ENCODE measurements at regions not wholly inside any gene's neighbourhood (a gene's known extent, or its start where the extent isn't known, plus 50 kb on each side); places are given as distances from the start of the nearest gene placed in this dataset.

GRCh38 chr11:128047026-128047425 is 540.3 kb downstream of the ETS1 start (continued):
- TF ChIP-seq HOXA7 (CRISPR knock-in tag; IDR thresholded peaks at IDR 0.05) (no peak), PHF8 (IDR thresholded peaks at IDR 0.05; ENCODE audit: borderline replicate concordance, low read depth) (no peak), ZNF302 (CRISPR knock-in tag; IDR thresholded peaks at IDR 0.05) (no peak)

- Histone ChIP-seq H3K27ac (no peak overlapping the region), H3K4me3 (no peak overlapping the region), H3K4me1 (no peaks in the 10 kb centered on the region), H3K9me3 (no peaks in the 10 kb centered on the region), H3K4me2 (no peak overlapping the region)
- ATAC-seq: no peak
- WGBS (ENCODE audit: missing lambda C conversion rate): 24% methylated on average over 3 of the region's 3 CpGs
- no peak for DNase-seq (ENCODE audit: low read depth in 1 of 2, low spot score in 1 of 2)
- POLR2A ChIA-PET: no interaction called here
- no peak for TF ChIP-seq USF2 (IDR thresholded peaks at IDR 0.05)
- no peak for TF ChIP-seq ZC3H11A (IDR thresholded peaks at IDR 0.05)
- no peak for TF ChIP-seq CEBPB (IDR thresholded peaks at IDR 0.05)
- no peak for TF ChIP-seq JUNB (IDR thresholded peaks at IDR 0.05)
- no peak for TF ChIP-seq CBX2 (IDR thresholded peaks at IDR 0.05; ENCODE audit: borderline replicate concordance, low read depth)
- TF ChIP-seq MYC (IDR thresholded peaks at IDR 0.05; ENCODE audit: borderline replicate concordance, low read length): no peak
- TF ChIP-seq CTCF (IDR thresholded peaks at IDR 0.05): no peak
- TF ChIP-seq BCL3 (IDR thresholded peaks at IDR 0.05): no peak
- TF ChIP-seq HDAC2 (IDR thresholded peaks at IDR 0.05): no peak
- TF ChIP-seq RCOR1 (IDR thresholded peaks at IDR 0.05; ENCODE audit: low read depth, low read length): no peak
- TF ChIP-seq TP53 (CRISPR knock-in tag; IDR thresholded peaks at IDR 0.05): no peak
- TF ChIP-seq ATOH8 (CRISPR knock-in tag; IDR thresholded peaks at IDR 0.05; ENCODE audit: low read depth): no peak
- TF ChIP-seq ESRRA (IDR thresholded peaks at IDR 0.05; ENCODE audit: borderline replicate concordance, low read length): no peak
- CTCF ChIA-PET: interaction anchor here (1.0 kb wide), 1 partner anchor 14 kb away, joined by 3 read pairs; no protein-coding TSS in a partner anchor
- no peak for FAIRE-seq
Observed at GRCh38 chr11:128046213-128046612, 541.1 kb downstream of the ETS1 start.

GRCh38 chr11:128045094-128045725 is 542.1 kb downstream of the ETS1 start:
- CTCF ChIA-PET: interaction anchor here (1.0 kb wide), 2 partner anchors 13 kb away, joined by 3 read pairs; no protein-coding TSS in a partner anchor
- FAIRE-seq: no peak
- TF ChIP-seq HES2 (IDR thresholded peaks at IDR 0.05): no peak
- no peak for TF ChIP-seq HOXA7 (CRISPR knock-in tag; IDR thresholded peaks at IDR 0.05)
- no peak for TF ChIP-seq RCOR1 (IDR thresholded peaks at IDR 0.05; ENCODE audit: low read depth, low read length)
- TF ChIP-seq RNF2 (IDR thresholded peaks at IDR 0.05; ENCODE audit: borderline replicate concordance, low read depth): no peak
- no peak for TF ChIP-seq BCL3 (IDR thresholded peaks at IDR 0.05)
- Histone ChIP-seq H3K9me3 (no peaks in the 10 kb centered on the region), H3K27ac (no peak overlapping the region), H3K4me3 (no peak overlapping the region), H3K4me2 (no peak overlapping the region), H3K4me1 (no peaks in the 10 kb centered on the region)
- 5% methylated on average over 4 of the region's 4 CpGs for WGBS (ENCODE audit: missing lambda C conversion rate)
- no peak for DNase-seq (ENCODE audit: low read depth in 1 of 2, low spot score in 1 of 2)
- POLR2A ChIA-PET: no interaction called here
- no peak for ATAC-seq
